ENCODE measurements at regions not wholly inside any gene's neighbourhood (a gene's known extent, or its start where the extent isn't known, plus 50 kb on each side); places are given as distances from the start of the nearest gene placed in this dataset.

GRCh38 chr13:63112799-63113395, 1697.2 kb upstream of the PCDH20 start:
- no peak for DNase-seq (ENCODE audit: low read depth)

GRCh38 chr13:63110466-63110865, 1694.8 kb upstream of the PCDH20 start:
- DNase-seq (ENCODE audit: low read depth), result no peak

DNA sequence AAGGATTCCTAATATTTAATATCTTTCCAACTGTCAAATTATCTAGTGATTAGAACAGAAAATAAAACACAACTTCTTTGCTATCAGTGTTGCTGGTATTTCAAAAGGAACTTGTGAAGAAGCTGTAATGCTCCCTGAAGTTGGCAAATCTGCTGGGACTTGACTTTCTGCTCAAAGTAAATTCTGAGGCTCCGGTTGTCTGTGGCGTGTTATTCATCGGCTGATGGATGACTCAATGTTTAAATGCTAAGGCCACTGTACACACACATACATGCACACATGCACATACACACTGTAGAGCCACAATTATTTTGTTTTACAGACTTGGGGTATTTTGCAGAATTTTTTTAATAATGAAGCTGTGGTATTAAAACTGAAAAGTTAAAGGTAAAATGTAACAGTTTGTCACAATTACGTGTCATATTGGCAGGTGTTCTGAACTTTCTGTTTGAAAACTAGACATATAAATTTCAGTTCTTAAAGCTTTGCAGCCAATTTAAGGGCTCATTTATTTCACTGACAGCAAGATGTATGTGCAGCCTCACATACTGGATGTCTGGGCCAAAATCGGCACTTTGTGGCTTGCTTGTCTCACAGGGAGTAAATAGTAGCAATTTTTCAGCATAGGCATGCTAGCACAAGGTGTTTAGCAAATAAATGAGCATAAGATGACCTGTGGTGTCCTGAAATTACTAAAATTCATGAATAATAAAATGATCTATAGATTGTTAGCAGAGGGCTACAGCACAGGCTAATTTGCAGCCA, 1691.7 kb upstream of the PCDH20 start:
- DNase-seq (ENCODE audit: low read depth), result no peak

GRCh38 chr13:63094717-63095116, 1679.1 kb upstream of the PCDH20 start:
- no peak for DNase-seq (ENCODE audit: low read depth)

- no peak for DNase-seq (ENCODE audit: low read depth)
Measured at GRCh38 chr13:63093907-63094469, 1678.3 kb upstream of the PCDH20 start.

DNA sequence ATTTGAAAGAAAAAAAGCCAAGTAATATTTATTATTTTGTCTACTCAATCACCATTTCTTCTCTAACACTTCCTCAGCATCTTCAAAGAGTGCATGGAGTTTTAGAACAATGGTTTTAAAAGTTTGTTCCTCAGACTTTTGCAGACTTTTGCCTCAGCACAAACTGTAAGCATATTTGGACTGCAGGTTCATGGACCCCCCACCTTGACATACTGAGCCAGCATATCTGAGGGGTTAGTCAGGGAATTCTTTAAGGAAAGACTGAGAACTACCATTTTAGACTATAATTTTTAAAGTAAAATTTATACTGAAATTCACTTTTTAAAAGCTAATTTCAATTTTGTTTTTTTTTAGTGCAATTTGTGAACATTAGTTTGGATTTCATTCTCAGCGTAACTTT, 1676.8 kb upstream of the PCDH20 start:
- DNase-seq (ENCODE audit: low read depth), result no peak

DNA sequence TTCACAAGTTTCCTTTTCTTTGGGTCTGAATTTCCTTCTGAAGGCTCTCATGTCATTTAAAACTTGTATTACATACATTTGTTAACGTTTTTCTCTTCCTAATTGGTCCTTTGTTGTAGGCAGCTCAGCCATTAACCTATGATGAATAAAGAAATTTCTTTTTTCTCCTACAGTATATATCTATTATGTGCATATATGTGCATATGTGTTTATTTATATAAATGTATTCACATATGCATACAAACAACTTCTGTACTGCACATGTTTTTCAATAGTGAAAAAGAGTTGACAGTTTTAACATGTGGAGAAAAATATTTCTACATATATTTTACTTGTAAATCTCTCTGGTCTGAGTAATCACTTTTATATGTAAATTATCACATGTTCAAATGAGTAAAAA, 1674.9 kb upstream of the PCDH20 start:
- DNase-seq (ENCODE audit: low read depth), result no peak

DNA sequence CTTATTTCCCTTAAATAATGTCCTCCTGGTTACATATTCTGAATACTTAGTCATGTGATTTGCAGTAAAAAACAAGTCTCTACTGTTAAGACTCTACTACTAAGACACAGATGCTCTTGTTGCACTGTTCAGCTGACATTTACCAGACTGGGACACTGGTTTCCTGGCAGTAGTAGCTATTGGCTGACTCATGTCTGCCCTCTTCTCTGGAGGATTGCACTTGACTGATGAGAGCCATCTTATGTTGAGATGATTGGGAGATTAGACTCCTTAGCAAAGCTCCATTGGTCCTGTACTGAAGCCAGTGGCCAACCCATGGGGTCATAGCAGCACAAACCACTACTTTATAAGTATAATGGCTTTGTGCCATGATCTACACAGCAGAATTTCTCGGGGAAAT, 1672.6 kb upstream of the PCDH20 start:
- DNase-seq (ENCODE audit: low read depth), result peak; percentile 10

DNA sequence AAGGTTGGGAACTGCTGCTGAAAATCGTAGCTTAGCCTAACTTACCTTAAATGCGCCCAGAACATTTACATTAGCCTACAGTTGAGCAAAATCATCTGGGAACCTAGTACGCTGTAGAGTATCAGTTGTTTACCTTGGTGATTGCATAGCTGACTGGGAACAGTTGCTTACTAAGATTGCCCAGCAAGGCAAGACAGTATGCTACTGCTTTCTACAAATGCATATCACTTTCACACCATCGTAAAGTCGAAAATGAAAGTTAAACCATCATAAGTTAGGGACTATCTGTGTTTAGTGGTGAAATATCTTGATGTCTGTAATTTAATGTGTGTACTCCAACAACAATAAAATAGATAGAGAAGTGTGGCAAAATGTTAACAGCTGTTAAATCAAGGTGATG, 1670.6 kb upstream of the PCDH20 start:
- DNase-seq (ENCODE audit: low read depth), result no peak

GRCh38 chr13:63085851-63086250, 1670.2 kb upstream of the PCDH20 start:
- DNase-seq (ENCODE audit: low read depth), result no peak

- DNase-seq (ENCODE audit: low read depth), result no peak
Measured at GRCh38 chr13:63081400-63082014, 1665.9 kb upstream of the PCDH20 start.

GRCh38 chr13:63075126-63075525, 1659.5 kb upstream of the PCDH20 start:
- DNase-seq (ENCODE audit: low read depth), result no peak

DNA sequence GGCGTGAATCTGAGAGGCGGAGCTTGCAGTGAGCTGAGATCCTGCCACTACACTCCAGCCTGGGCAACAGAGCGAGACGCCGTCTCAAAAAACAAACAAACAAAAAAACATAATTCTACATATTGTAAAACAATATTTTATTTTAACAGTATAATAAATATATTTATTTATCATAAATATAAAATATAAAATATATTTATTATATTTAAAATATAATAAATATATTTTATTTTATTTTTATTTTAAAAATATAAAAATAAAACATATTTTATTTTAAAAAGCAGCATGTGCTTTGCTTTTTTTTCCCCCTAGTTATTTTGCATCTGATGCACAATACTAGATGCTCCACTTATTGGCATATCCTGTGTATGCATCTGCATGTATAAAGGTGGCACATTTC, 1634.6 kb upstream of the PCDH20 start:
- no peak for DNase-seq (ENCODE audit: low read depth)

- DNase-seq (ENCODE audit: low read depth), result no peak
Measured at GRCh38 chr13:63048653-63049052, 1633.0 kb upstream of the PCDH20 start.

DNA sequence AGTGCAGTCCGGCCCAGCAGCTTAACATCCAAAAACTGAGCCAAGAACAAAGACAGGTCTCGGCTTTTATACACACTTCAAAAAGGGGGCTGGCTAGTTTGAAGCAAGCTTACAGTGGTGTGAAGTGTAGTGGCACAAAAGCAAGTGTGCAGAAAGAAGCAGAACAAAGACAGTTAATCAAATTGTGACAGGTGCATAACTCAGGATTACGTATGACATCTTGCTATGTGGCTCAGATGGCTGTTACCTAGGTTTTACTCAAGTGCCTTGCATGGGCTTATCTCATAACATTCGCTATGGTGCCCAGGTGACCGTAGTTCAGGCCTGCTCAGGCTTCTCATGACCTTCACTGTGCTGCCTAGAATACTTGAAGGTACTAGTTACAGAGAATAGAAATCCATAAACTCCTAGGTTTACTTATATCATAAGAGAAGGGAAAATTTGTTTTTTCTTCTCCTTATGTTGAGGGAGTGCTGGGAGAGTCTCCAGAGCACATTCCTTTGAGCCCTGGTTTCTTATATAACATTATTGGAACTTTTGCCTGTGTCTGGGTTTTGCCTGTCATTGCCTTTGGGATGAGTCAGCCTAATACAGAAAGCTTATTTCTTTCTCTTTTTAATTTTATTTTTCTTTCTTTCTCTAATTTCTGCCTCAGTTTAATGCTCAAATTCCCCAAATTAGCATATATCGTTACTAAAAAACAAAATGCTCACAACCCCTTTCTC, 1629.1 kb upstream of the PCDH20 start:
- no peak for DNase-seq (ENCODE audit: low read depth)

GRCh38 chr13:63042686-63043085, 1627.0 kb upstream of the PCDH20 start:
- no peak for DNase-seq (ENCODE audit: low read depth)

GRCh38 chr13:63041640-63042414, 1626.2 kb upstream of the PCDH20 start:
- no peak for DNase-seq (ENCODE audit: low read depth)

DNA sequence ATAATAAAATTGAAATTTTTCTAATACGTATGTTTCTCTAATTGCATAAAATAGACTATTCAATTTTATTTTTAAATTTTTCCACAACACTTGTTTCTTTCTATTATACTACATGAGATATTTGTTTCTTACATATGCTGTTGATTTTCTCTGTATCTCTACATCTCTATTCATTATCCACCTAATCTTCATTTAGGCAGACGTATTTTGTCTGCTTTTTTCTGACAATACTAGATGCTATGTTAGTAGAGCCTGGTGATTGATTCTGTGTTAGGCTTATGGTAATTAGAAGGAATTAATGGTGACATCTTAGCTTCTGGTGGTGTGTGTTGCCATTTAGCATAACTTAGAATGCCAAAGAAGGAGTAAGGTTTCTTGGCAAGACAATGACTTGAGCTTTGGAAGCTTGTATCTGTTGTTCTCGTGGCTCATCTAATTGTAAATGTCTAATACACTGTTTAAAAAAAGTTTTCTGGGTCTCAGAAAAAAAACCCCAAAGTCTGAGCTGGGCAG, 1610.7 kb upstream of the PCDH20 start:
- DNase-seq (ENCODE audit: low read depth), result no peak

- no peak for DNase-seq (ENCODE audit: low read depth)
Measured at GRCh38 chr13:63025741-63026140, 1610.1 kb upstream of the PCDH20 start.

- no peak for DNase-seq (ENCODE audit: low read depth)
Measured at GRCh38 chr13:63024458-63024857, 1608.8 kb upstream of the PCDH20 start.

- DNase-seq (ENCODE audit: low read depth), result no peak
Measured at GRCh38 chr13:63011996-63012395, 1596.3 kb upstream of the PCDH20 start.
